HG03565 (cell line): ENCODE measurements at regions not wholly inside any gene's neighbourhood (a gene's known extent, or its start where the extent isn't known, plus 50 kb on each side); places are given as distances from the start of the nearest gene placed in this dataset.
"Not testable (repeated sequence)": the region's sequence is repeated elsewhere in the genome, so short reads cannot be mapped to it uniquely, and the experiment has no call there.

Experiments used
- ATAC-seq: cut with Tn5 transposase; IDR thresholded peaks from one replicate; pipeline ENCODE4 v1.9.1; 2021; ENCODE audit warnings: mild to moderate bottlenecking, moderate library complexity; ENCODE audit not compliant: unreplicated experiment

DNA sequence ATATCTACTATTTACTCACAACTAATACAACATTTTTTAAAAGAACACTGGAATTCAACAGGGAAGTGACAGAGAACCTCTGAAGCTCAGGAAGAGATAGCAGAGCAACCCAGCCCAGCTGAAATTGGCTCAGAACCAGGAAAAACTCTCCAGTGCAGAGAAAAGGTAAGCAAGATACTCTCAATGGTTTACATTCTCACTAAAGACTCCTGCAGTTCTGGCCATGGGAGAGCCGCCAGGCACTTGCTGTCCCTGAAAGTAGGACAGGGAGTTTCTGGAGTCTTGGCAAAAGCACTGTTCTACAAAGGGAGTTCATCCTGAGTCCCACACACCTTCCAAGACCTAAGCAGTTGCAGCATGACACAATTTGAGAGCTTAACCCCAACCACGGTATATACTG lies 330.8 kb downstream of the TRIM36 start:
- no peak for ATAC-seq

GRCh38 chr5:114830114-114830513 lies 339.6 kb downstream of the TRIM36 start:
- no peak for ATAC-seq

- no peak for ATAC-seq
These were observed 346.8 kb downstream of the TRIM36 start for GRCh38 chr5:114822863-114823262.

GRCh38 chr5:114822436-114822835 lies 347.3 kb downstream of the TRIM36 start:
- ATAC-seq, result no peak

DNA sequence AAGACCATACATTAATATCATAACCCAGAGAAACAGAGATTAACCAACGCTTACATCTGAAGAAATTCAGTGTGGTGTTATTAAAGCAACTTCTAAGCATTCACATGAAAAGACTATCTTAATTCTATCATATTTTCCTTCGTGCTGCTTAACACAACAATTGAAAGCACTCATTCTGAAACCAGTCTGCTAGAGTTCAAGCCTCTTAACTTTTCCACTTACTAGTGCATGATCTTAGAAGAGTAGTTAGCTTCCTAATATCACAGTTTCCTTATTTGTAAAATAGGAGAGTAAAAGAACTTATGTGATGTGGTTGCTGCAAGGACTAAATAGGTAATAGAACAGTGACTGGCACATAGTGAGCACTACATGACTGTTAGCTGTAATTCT lies 379.3 kb downstream of the TRIM36 start:
- ATAC-seq, result no peak

DNA sequence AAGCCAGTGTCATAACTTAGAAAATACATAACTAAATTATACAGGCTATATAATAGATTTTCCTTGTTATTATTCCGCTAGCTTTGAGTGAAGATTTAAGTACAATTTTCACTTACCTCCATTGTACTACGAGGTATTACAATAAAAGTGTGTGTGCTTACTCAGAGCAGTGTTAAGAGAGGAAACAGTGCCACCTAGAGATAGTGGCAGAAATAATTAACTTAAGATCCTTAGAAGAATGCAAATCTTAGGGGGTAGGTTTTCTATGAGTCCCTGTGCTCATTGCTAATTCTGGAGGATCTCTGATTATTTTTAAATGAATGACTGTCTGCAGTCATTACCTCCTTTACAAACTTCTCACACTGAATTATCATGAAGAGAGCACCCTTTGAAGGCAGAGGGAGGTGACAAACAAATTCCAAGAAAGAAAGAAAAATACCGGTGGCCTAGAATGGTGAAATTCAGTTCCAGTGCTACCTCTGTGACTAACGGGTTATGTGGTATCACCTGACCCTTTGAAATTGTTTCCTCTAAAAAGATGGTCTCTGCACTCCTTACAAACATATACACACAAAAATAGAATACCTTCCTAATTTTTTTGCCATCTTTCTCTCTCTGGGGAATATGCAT lies 379.8 kb downstream of the TRIM36 start:
- ATAC-seq, result peak; percentile 70

- no peak for ATAC-seq
These were observed 386.8 kb downstream of the TRIM36 start for GRCh38 chr5:114782869-114783268.

- no peak for ATAC-seq
These were observed 387.5 kb downstream of the TRIM36 start for GRCh38 chr5:114782177-114782576.

DNA sequence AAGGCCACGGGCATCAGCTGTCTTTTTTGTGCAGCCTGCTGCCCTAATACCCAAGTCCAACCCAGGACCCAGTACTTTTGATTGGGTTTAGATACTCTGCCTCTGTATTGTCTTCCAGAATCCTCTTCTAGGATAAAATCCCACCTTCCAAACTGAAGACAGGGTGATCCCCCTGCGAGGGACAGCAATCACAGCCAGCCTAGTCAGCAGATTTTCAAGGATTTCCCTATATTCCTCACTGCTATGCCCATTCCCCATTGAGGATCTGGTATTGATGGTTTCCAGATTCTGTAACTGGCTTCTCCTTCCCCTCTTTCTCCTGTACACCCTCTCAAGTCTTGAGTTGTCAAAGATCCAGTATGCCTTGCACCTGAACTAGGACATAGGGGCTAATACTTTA lies 389.4 kb downstream of the TRIM36 start:
- ATAC-seq, result no peak

DNA sequence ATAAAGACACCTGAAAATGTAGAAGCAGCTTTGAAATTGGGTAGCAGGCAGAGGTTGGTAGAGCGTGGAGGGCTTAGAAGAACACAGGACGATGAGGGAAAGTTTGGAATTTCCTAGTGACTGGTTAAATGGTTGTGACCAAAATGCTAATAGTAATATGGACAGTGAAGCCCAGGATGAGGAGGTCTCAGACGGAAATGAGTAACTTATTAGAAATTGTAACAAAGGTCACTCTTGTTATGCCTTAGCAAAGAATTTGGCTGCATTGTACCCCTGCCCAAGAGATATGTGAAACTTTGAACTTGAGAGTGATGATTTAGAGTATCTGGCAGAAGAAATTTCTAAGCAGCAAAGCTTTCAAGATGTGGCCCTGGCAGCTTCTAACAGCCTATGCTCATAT lies 382.5 kb downstream of the KCNN2 start:
- ATAC-seq, result no peak

- no peak for ATAC-seq
These were observed 372.4 kb downstream of the KCNN2 start for GRCh38 chr5:114734238-114734637.

DNA sequence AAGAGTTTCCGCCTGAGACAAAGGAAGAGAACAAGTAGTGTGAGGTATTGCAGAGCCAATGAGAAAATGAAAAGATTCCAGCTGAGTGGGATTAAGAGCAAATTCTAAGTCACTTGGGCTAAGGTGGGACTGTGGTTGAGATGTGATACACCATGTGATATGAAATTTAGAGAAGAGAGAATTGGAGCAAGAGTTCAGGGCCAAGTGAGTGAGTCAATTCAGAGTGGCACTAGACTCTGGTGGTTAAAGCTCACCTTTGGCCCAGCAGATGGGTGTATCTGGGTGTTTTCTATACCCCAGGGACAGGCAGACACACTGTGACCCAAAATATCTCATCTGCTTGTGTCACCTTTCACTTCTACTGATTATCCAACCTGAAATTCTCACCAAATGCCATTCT lies 368.1 kb downstream of the KCNN2 start:
- ATAC-seq, result no peak

- ATAC-seq, result no peak
These were observed 365.5 kb downstream of the KCNN2 start for GRCh38 chr5:114727358-114727757.

DNA sequence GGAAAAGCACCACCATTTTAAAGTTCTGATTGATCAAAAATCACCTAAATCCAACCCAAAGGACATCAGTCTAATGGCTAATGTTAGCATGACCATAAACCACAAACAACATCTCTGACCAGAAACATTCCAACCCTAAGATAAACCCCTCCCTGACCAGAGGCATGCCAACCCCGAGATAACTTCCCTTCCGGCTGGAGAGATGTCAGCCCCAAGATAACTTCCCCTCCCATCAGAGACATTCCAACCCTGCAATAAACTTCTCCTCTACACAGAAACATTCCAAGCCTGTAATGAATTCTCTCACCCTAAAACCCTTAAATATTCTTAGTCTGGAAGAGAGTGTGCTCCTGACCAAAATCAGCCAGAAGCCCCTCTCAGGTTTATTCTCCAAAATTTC lies 364.3 kb downstream of the KCNN2 start:
- no peak for ATAC-seq

DNA sequence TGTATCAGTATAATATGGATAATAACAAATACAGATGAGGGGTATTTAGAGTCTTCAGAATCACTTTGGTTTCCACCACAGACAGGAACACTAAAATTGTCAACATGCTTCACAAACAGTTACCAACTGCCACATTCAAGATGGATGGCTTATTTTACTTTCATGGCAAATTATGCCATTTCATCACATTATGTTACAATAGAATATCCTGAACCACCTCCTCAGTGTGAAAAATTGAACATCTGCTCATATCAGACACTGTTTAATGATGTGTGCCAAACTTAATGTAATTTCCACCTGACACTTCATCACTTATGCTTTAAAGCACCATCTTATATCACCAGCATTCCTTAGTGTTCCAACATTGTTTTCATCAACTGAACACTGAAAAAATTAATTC lies 357.4 kb downstream of the KCNN2 start:
- ATAC-seq, result no peak

- ATAC-seq, result no peak
These were observed 355.1 kb downstream of the KCNN2 start for GRCh38 chr5:114716955-114717354.

DNA sequence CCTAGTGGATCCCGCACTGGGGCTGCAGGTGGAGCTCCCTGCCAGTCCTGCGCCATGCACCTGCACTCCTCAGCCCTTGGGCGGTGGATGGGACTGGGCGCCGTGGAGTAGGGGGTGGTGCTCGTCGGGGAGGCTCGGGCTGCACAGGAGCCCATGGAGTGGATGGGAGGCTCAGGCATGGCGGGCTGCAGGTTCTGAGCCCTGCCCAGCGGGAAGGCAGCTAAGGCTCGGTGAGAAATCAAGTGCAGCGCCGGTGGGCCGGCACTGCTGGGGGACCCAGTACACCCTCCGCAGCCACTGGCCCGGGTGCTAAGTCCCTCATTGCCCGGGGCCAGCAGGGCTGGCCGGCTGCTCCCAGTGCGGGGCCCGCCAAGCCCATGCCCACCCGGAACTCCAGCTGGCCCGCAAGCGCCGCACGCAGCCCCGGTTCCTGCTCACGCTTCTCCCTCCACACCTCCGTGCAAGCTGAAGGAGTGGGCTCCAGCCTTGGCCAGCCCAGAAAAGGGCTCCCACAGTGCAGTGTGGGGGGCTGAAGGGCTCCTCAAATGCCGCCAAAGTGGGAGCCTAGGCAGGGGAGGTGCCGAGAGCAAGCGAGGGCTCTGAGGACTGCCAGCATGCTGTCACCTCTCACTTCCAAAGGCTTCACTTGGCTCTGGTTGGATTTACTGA lies 342.5 kb downstream of the KCNN2 start:
- not testable (repeated sequence) for ATAC-seq

GRCh38 chr5:114702731-114703130 lies 340.9 kb downstream of the KCNN2 start:
- no peak for ATAC-seq

- no peak for ATAC-seq
These were observed 340.3 kb downstream of the KCNN2 start for GRCh38 chr5:114702136-114702535.

- ATAC-seq, result no peak
These were observed 339.0 kb downstream of the KCNN2 start for GRCh38 chr5:114700823-114701222.

GRCh38 chr5:114695292-114695904 lies 333.5 kb downstream of the KCNN2 start:
- ATAC-seq, result no peak

DNA sequence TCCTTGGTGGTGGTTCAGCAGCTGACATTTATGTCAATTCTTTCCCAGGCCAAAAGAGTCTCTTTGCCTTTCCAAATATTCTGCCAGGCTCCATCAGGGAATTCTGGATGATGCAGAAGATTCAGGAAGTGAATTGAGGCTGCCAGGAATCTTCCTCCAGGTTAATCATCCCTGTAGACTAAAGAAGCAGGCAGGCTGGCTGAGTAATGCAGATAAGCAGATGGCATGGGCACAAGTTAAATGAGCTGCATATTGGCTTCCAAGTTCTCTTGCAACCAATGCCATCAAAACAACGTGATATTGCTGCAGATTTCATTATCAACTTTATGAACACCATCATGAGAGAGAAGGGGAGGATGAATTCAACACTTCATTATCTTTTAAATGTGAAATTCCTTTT lies 324.5 kb downstream of the KCNN2 start:
- ATAC-seq, result no peak
